Karpas-422 (cell line): ENCODE measurements at regions not wholly inside any gene's neighbourhood (a gene's known extent, or its start where the extent isn't known, plus 50 kb on each side); places are given as distances from the start of the nearest gene placed in this dataset.

Experiments used
- DNase-seq: peaks from one replicate; pipeline ENCODE4 v3.0.0-alpha.2; 2015
- H2AFZ ChIP-seq: fragments of 200-600 bp; sonication (generic); 2 replicates; pipeline ENCODE4 v1.6.1; 2014; ENCODE audit warnings: antibody characterized with exemption, low read length, mixed read lengths
- H3K27ac ChIP-seq: fragments of 200-600 bp; sonication (generic); 2 replicates; pipeline ENCODE4 v1.5.1; 2014; ENCODE audit warnings: mild to moderate bottlenecking, low read length, moderate library complexity
- H3K27me3 ChIP-seq: fragments of 200-600 bp; sonication (generic); 2 replicates; pipeline ENCODE4 v1.6.1; 2014; ENCODE audit warnings: low read length, mixed read lengths
- H3K36me3 ChIP-seq: fragments of 200-600 bp; sonication (generic); 2 replicates; pipeline ENCODE4 v1.6.1; 2014; ENCODE audit warnings: low read length, mixed read lengths; ENCODE audit not compliant: insufficient read depth
- H3K4me1 ChIP-seq: fragments of 200-600 bp; sonication (generic); 2 replicates; pipeline ENCODE4 v1.6.1; 2014; ENCODE audit warnings: mild to moderate bottlenecking, low read length, mixed read lengths
- H3K4me2 ChIP-seq: fragments of 200-600 bp; sonication (generic); 2 replicates; pipeline ENCODE4 v1.6.1; 2014; ENCODE audit warnings: low read length, low read depth, mild to moderate bottlenecking; ENCODE audit not compliant: poor library complexity, severe bottlenecking
- H3K4me3 ChIP-seq: fragments of 200-600 bp; sonication (generic); 2 replicates; pipeline ENCODE4 v1.5.1; 2014; ENCODE audit warnings: mild to moderate bottlenecking, antibody characterized with exemption, low read length, mixed read lengths
- H3K79me2 ChIP-seq: fragments of 200-600 bp; sonication (generic); 2 replicates; pipeline ENCODE4 v1.6.1; 2014; ENCODE audit warnings: mild to moderate bottlenecking, low read length, mixed read lengths
- H3K9ac ChIP-seq: fragments of 200-600 bp; sonication (generic); 2 replicates; pipeline ENCODE4 v1.6.0; 2014; ENCODE audit warnings: low read length
- H3K9me2 ChIP-seq: fragments of 200-600 bp; sonication (generic), shearing (Covaris generic); replicated peaks from 2 replicates; pipeline ENCODE4 v1.6.0; 2014; ENCODE audit warnings: mild to moderate bottlenecking, low read length, moderate library complexity; ENCODE audit not compliant: insufficient read depth
- H3K9me3 ChIP-seq: fragments of 300-700, 200-600 bp; sonication (generic); 2 replicates; pipeline ENCODE4 v1.6.1; 2014; ENCODE audit warnings: low read length, mixed read lengths
- H4K20me1 ChIP-seq: fragments of 200-600 bp; sonication (generic); 2 replicates; pipeline ENCODE4 v1.6.1; 2014; ENCODE audit warnings: mild to moderate bottlenecking, antibody characterized with exemption, low read length, low read depth; ENCODE audit not compliant: insufficient read depth

DNA sequence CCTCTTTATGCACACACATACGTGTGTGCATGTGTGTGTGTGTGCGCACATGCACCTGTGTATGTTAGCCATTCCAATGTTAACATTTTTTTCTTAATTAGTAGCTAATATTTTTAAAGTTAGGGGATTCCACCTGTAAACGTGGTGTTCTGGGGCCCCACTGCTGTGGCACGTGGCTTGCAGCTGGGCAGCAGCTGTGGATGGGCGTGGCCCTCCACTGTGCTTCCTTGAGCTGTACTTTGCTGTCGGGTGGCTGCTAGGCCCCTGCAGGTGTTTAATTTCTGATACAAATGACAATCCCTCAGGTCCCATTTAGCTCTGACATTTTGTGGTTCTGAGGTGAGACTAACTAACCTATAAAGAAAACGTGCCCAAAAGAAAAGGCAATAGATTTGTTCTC lies 58.9 kb upstream of the GJB6 start:
- DNase-seq, result peak; percentile 54
- no peak overlapping the region for H3K4me2 ChIP-seq
- no peaks in the 10 kb centered on the region for H3K27me3 ChIP-seq
- no peaks in the 10 kb centered on the region for H3K36me3 ChIP-seq
- no peak overlapping the region for H2AFZ ChIP-seq
- no peaks in the 10 kb centered on the region for H3K9me2 ChIP-seq
- H3K4me3 ChIP-seq, result no peak overlapping the region
- H3K27ac ChIP-seq, result no peak overlapping the region
- no peaks in the 10 kb centered on the region for H4K20me1 ChIP-seq
- no peak overlapping the region for H3K9ac ChIP-seq
- no peaks in the 10 kb centered on the region for H3K79me2 ChIP-seq
- H3K9me3 ChIP-seq, result peaks cover 4% of the 10 kb centered on the region
- peaks cover 32% of the 10 kb centered on the region for H3K4me1 ChIP-seq

DNA sequence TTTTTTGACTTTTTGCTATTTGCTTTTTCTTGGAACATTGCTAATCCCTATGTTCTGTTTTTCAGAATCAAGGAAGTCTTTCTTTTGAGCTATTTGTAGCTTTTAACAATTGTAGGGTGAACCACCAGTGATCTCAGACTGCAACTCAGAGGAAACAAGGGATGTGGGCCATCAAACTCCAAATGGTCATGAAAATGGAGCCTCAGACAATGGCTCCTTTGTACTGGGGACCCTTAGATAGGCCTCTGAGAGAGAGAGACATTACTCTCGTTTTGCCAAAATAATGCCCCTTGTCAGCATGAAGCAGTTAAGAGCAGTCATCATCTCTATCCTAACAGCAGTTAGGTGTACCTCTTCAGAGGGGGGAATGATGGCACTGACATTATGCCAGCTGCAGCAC lies 56.4 kb upstream of the GJB6 start:
- Histone ChIP-seq H4K20me1 (no peaks in the 10 kb centered on the region), H3K27me3 (0 out of 2 replicates have a peak, but pooled peaks cover 3% of the 10 kb centered on the region), H3K4me2 (no peak overlapping the region), H3K4me3 (no peak overlapping the region), H3K79me2 (no peaks in the 10 kb centered on the region), H2AFZ (no peak overlapping the region), H3K9ac (no peak overlapping the region), H3K9me3 (peaks cover 15% of the 10 kb centered on the region), H3K9me2 (no peaks in the 10 kb centered on the region), H3K27ac (no peak overlapping the region), H3K4me1 (peaks cover 31% of the 10 kb centered on the region), H3K36me3 (no peaks in the 10 kb centered on the region)
- no peak for DNase-seq

DNA sequence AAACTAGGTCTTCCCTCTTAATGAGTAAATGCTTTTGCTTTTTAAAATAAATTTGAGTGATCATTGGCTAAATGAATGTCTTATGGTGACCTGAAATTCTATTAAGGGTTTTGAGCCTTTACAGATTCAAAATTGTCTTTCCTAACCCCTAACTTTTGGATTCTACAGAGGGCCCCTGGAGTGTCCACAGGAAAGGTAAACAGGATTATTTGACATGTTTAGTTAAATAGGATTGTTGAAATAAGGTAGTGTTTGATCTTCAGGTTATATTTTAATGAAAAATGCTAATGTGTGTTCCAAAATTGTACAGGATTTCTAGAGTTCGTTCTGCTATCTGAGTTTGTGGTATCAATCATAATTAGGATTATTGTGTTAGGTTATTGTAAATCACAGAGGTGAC lies 55.9 kb upstream of the GJB6 start:
- H3K4me2 ChIP-seq, result no peak overlapping the region
- DNase-seq, result no peak

DNA sequence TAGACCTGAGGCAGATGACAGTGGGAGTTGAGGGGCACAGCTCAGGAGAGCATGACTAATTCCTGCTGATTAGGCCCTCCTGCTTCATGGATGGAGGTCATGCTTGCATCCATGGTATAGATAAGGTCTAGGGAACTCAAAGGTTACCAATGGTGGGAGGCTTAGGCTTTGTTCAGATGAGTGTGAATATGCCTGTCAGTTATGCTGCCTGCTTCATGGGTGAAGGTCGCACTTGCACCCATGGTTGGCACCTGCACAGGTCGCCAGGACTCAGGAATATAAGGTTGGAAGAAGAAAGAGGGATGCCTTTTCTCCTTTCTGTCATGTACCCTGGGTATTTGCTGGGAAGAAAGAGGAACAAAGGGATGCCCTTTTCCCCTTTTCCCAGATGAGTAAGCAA lies 53.4 kb upstream of the GJB6 start:
- no peaks in the 10 kb centered on the region for H4K20me1 ChIP-seq
- H3K4me2 ChIP-seq, result no peak overlapping the region
- H3K9ac ChIP-seq, result no peak overlapping the region
- no peak for DNase-seq
- 0 out of 2 replicates have a peak, but pooled peaks cover 3% of the 10 kb centered on the region for H3K27me3 ChIP-seq
- peaks cover 18% of the 10 kb centered on the region for H3K4me1 ChIP-seq
- no peaks in the 10 kb centered on the region for H3K79me2 ChIP-seq
- H3K36me3 ChIP-seq, result no peaks in the 10 kb centered on the region
- no peak overlapping the region for H3K4me3 ChIP-seq
- H3K27ac ChIP-seq, result no peak overlapping the region
- no peaks in the 10 kb centered on the region for H3K9me2 ChIP-seq
- peaks cover 15% of the 10 kb centered on the region for H3K9me3 ChIP-seq
- H2AFZ ChIP-seq, result no peak overlapping the region

More for the DNA sequence above, 55.9 kb upstream of the GJB6 start:
- Histone ChIP-seq H4K20me1 (no peaks in the 10 kb centered on the region), H3K36me3 (no peaks in the 10 kb centered on the region), H3K9me2 (no peaks in the 10 kb centered on the region), H3K9me3 (peaks cover 15% of the 10 kb centered on the region), H3K4me1 (peaks cover 30% of the 10 kb centered on the region), H3K79me2 (no peaks in the 10 kb centered on the region), H3K27ac (no peak overlapping the region), H2AFZ (no peak overlapping the region), H3K27me3 (0 out of 2 replicates have a peak, but pooled peaks cover 3% of the 10 kb centered on the region), H3K4me3 (no peak overlapping the region), H3K9ac (no peak overlapping the region)
